Erythroblast (primary cell): ENCODE measurements at regions not wholly inside any gene's neighbourhood (a gene's known extent, or its start where the extent isn't known, plus 50 kb on each side); places are given as distances from the start of the nearest gene placed in this dataset.

Experiments
- GATA1 ChIP-seq: IDR thresholded peaks from 2 replicates; pipeline ENCODE4 v1.6.1; 2011; ENCODE audit warnings: low read depth, mild to moderate bottlenecking, control low read depth, low read length, moderate library complexity
- POLR2A ChIP-seq: IDR thresholded peaks from 2 replicates; pipeline ENCODE4 v1.6.1; 2011; ENCODE audit warnings: mild to moderate bottlenecking, low read length

DNA sequence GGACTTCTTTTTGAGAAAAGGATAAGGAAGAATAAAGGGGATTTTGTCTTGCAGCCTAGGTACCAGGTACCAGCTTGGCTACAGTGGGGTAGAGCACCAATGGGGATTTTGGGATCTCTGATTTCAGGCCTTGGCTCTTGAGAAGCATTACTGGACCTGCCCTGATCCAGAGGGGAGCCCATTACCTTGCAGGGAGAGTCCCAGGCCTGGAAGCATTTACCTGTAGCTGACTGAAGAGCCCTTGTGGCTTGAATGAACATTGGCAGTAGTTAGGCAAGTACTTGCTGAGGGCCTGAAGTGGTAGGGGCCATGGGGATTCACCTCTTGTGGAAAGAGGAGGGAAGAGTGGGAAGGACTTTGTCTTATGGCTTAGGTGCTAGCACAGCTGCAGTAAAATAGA is 308.2 kb upstream of the FBXO33 start:
- no peak for TF ChIP-seq POLR2A
- TF ChIP-seq GATA1, result no peak
